ENCODE measurements at regions not wholly inside any gene's neighbourhood (a gene's known extent, or its start where the extent isn't known, plus 50 kb on each side); places are given as distances from the start of the nearest gene placed in this dataset.

- peak; percentile 64 for DNase-seq
Measured at GRCh38 chr11:134008634-134009071, 51.9 kb upstream of the IGSF9B start.

- DNase-seq: no peak
Measured at GRCh38 chr11:134013518-134013917, 55.4 kb upstream of the JAM3 start.

- no peak for DNase-seq
Measured at GRCh38 chr11:134014511-134014910, 54.4 kb upstream of the JAM3 start.

- no peak for DNase-seq
Measured at GRCh38 chr11:134015556-134015955, 53.3 kb upstream of the JAM3 start.

- no peak for DNase-seq
Measured at GRCh38 chr11:134017511-134018430, 51.1 kb upstream of the JAM3 start.

Measured in NCI-H526 treated with DMSO at 0.1 percent for 48 hours (cell line).